A673 (cell line): ENCODE measurements at regions not wholly inside any gene's neighbourhood (a gene's known extent, or its start where the extent isn't known, plus 50 kb on each side); places are given as distances from the start of the nearest gene placed in this dataset.

Experiments
- BruUV-seq: library from RNA; stranded (reverse); fragments of 400-500 nt; replicated peaks from 2 replicates; lab custom pipeline; 2021; lab: Mats Ljungman, UMichigan
- CTCF ChIA-PET: fragments of 300-600 bp; sonication (Branson Sonifier 250); formaldehyde crosslinking; loops from one replicate; lab custom pipeline; 2022; ENCODE audit warnings: antibody characterized with exemption; lab: Charles Lee
- POLR2A ChIA-PET: fragments of 300-600 bp; sonication (Branson Sonifier 250); formaldehyde crosslinking; loops from one replicate; lab custom pipeline; 2022; ENCODE audit warnings: antibody characterized with exemption; ENCODE audit not compliant: low non-redundant PET; lab: Charles Lee
- DNase-seq: peaks from one replicate; pipeline ENCODE4 v3.0.0-alpha.2; 2015; ENCODE audit warnings: low spot score
- H3K27ac ChIP-seq: fragments of 200-600 bp; sonication (generic); 2 replicates; pipeline ENCODE4 v1.5.1; 2016; ENCODE audit warnings: mixed run types, low read depth, mild to moderate bottlenecking, mixed read lengths, antibody characterized with exemption, low read length; ENCODE audit not compliant: poor library complexity, severe bottlenecking
- H3K27me3 ChIP-seq: fragments of 200-600 bp; sonication (generic); replicated peaks from 2 replicates; pipeline ENCODE4 v1.6.1; 2017; ENCODE audit warnings: mixed run types, low read depth, mild to moderate bottlenecking, mixed read lengths, antibody characterized with exemption, low read length; ENCODE audit not compliant: insufficient read depth, poor library complexity
- H3K36me3 ChIP-seq: fragments of 200-600 bp; sonication (generic); 2 replicates; pipeline ENCODE4 v1.6.1; 2016; ENCODE audit warnings: mixed run types, mild to moderate bottlenecking, mixed read lengths, antibody characterized with exemption, low read length; ENCODE audit not compliant: insufficient read depth, poor library complexity, severe bottlenecking
- H3K4me1 ChIP-seq: fragments of 200-600 bp; sonication (generic); 2 replicates; pipeline ENCODE4 v1.6.1; 2017; ENCODE audit warnings: mixed run types, mild to moderate bottlenecking, mixed read lengths, antibody characterized with exemption, low read length; ENCODE audit not compliant: insufficient read depth, poor library complexity, severe bottlenecking
- H3K4me3 ChIP-seq: fragments of 200-600 bp; sonication (generic); 2 replicates; pipeline ENCODE4 v1.5.1; 2016; ENCODE audit warnings: low read depth, mixed run types, mild to moderate bottlenecking, mixed read lengths, low read length; ENCODE audit not compliant: poor library complexity, severe bottlenecking
- H3K9me3 ChIP-seq: fragments of 200-600 bp; sonication (generic); 2 replicates; pipeline ENCODE4 v1.6.1; 2016; ENCODE audit warnings: mixed run types, low read depth, mild to moderate bottlenecking, mixed read lengths, antibody characterized with exemption, low read length; ENCODE audit not compliant: poor library complexity, severe bottlenecking
- CTCF ChIP-seq: fragments of 300-800, 200-600 bp; sonication (generic); conservative IDR thresholded peaks from 2 replicates; pipeline ENCODE4 v1.5.1; 2017; ENCODE audit warnings: low read depth, mild to moderate bottlenecking, antibody characterized with exemption, low read length, moderate library complexity, mixed read lengths
- EZH2 ChIP-seq: fragments of 200-600 bp; sonication (generic); IDR thresholded peaks from 2 replicates; pipeline ENCODE4 v1.6.1; 2017; ENCODE audit warnings: borderline replicate concordance, low read depth, mild to moderate bottlenecking, mixed read lengths, antibody characterized with exemption, low read length; ENCODE audit not compliant: poor library complexity, severe bottlenecking
- intact Hi-C: fragments of 100-400 bp; cut with micrococcal nuclease; formaldehyde crosslinking; loops from one replicate; pipeline ENCODE4 v1.10.0; 2022; ENCODE audit not compliant: unreplicated experiment

GRCh38 chr16:51039638-51040331 lies 111.3 kb downstream of the SALL1 start:
- DNase-seq, result no peak
- intact Hi-C loops, result no loop called here
- Histone ChIP-seq H3K27ac (no peak overlapping the region), H3K36me3 (no peaks in the 10 kb centered on the region), H3K27me3 (no peaks in the 10 kb centered on the region), H3K4me1 (peaks cover 4% of the 10 kb centered on the region), H3K4me3 (no peak overlapping the region), H3K9me3 (no peaks in the 10 kb centered on the region)
- BruUV-seq, result no TSS peak
- no peak for TF ChIP-seq CTCF
- no peak for TF ChIP-seq EZH2
- ChIA-PET POLR2A (no interaction called here), CTCF (no interaction called here)

- Histone ChIP-seq H3K4me3 (no peak overlapping the region), H3K4me1 (peaks cover 7% of the 10 kb centered on the region), H3K36me3 (no peaks in the 10 kb centered on the region), H3K9me3 (no peaks in the 10 kb centered on the region), H3K27me3 (peaks cover 4% of the 10 kb centered on the region), H3K27ac (no peak overlapping the region)
- POLR2A ChIA-PET, result no interaction called here
- no peak for TF ChIP-seq EZH2
- TF ChIP-seq CTCF, result no peak
- no TSS peak for BruUV-seq
- DNase-seq, result no peak
- CTCF ChIA-PET, result no interaction called here
- intact Hi-C loops, result no loop called here
Observed at GRCh38 chr16:51035711-51036110, 115.4 kb downstream of the SALL1 start.

- Histone ChIP-seq H3K4me1 (peaks cover 7% of the 10 kb centered on the region), H3K27me3 (peaks cover 4% of the 10 kb centered on the region), H3K27ac (no peak overlapping the region), H3K9me3 (no peaks in the 10 kb centered on the region), H3K4me3 (no peak overlapping the region), H3K36me3 (no peaks in the 10 kb centered on the region)
- TF ChIP-seq CTCF (no peak), EZH2 (no peak)
- DNase-seq, result peak; percentile 60
- POLR2A ChIA-PET, result no interaction called here
- no TSS peak for BruUV-seq
- CTCF ChIA-PET, result no interaction called here
- intact Hi-C loops, result no loop called here
Observed at GRCh38 chr16:51035110-51035498, 116.0 kb downstream of the SALL1 start.
